Epithelial cell of proximal tubule (primary cell): ENCODE measurements at regions not wholly inside any gene's neighbourhood (a gene's known extent, or its start where the extent isn't known, plus 50 kb on each side); places are given as distances from the start of the nearest gene placed in this dataset.
"Not testable (repeated sequence)": the region's sequence is repeated elsewhere in the genome, so short reads cannot be mapped to it uniquely, and the experiment has no call there.

ENCODE experiments used
- DNase-seq: peaks from one replicate; pipeline ENCODE4 v3.0.0-alpha.2; 2011; ENCODE audit warnings: low read depth
- H3K4me3 ChIP-seq: 2 replicates; pipeline ENCODE4 v1.5.1; 2011; ENCODE audit warnings: low read depth, mild to moderate bottlenecking, low read length
- TF ChIP-seq, protein P1 (sequence below): conservative IDR thresholded peaks from 2 replicates; pipeline ENCODE4 v1.5.1; 2012; ENCODE audit warnings: low read depth, mild to moderate bottlenecking, low read length

DNA sequence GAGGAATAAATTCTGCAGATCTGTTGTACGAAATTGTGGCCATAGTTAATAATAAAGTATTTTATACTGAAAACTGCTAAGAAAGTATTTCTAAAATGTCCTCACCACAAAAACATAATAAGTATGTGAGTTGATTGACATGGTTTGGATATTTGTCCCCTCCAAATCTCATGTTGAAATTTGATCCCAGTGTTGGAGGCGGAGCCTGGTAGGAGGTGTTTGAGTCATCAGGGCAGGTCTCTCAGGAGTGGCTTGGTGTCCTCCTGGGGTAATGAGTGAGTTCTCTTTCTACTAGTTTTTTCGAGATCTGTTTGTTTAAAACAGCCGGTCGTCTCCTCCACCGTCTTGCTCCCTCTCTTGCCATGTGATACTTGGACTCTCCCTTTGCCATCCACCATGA is 424.1 kb upstream of the KCNMB2 start:
- no peak for DNase-seq
- TF ChIP-seq, protein P1, sequence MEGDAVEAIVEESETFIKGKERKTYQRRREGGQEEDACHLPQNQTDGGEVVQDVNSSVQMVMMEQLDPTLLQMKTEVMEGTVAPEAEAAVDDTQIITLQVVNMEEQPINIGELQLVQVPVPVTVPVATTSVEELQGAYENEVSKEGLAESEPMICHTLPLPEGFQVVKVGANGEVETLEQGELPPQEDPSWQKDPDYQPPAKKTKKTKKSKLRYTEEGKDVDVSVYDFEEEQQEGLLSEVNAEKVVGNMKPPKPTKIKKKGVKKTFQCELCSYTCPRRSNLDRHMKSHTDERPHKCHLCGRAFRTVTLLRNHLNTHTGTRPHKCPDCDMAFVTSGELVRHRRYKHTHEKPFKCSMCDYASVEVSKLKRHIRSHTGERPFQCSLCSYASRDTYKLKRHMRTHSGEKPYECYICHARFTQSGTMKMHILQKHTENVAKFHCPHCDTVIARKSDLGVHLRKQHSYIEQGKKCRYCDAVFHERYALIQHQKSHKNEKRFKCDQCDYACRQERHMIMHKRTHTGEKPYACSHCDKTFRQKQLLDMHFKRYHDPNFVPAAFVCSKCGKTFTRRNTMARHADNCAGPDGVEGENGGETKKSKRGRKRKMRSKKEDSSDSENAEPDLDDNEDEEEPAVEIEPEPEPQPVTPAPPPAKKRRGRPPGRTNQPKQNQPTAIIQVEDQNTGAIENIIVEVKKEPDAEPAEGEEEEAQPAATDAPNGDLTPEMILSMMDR, result no peak
- H3K4me3 ChIP-seq, result no peak overlapping the region

DNA sequence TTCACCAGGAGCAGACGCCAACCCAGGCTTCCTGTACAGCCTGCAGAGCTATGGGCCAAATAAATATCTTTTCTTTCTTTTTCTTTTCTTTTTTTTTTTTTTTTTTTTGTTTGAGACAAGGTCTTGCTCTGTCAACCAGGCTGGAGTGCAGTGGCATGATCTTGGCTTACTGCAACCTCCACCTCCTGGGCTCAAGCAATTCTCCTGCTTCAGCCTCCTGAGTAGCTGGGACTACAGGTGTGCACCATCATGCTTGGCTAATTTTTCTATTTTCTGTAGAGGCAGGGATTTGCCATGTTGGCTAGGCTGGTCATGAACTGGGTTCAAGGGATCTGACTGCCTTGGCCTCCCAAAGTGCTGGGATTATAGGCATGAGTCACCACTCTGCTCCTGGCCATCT is 423.7 kb upstream of the KCNMB2 start:
- not testable (repeated sequence) for DNase-seq, H3K4me3 ChIP-seq

DNA sequence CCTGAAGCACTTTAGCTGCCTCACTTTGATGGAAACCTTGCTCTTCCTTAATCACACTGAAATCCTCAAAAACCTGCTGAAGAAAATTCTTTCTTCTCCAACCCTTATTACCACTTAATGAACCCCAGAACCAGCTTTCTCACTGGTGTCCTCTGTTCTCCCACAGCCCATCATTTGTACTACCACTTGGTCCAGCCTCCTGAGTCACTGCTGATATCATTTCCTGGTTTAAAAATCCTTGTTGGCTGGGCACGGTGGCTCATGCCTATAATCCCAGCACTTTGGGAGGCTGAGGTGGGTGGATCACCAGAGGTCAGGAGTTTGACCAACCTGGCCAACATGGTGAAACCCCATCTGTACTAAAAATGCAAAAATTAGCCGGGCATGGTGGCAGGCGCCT is 418.6 kb upstream of the KCNMB2 start:
- DNase-seq, result no peak
- TF ChIP-seq, protein P1, result no peak
- H3K4me3 ChIP-seq, result no peak overlapping the region

DNA sequence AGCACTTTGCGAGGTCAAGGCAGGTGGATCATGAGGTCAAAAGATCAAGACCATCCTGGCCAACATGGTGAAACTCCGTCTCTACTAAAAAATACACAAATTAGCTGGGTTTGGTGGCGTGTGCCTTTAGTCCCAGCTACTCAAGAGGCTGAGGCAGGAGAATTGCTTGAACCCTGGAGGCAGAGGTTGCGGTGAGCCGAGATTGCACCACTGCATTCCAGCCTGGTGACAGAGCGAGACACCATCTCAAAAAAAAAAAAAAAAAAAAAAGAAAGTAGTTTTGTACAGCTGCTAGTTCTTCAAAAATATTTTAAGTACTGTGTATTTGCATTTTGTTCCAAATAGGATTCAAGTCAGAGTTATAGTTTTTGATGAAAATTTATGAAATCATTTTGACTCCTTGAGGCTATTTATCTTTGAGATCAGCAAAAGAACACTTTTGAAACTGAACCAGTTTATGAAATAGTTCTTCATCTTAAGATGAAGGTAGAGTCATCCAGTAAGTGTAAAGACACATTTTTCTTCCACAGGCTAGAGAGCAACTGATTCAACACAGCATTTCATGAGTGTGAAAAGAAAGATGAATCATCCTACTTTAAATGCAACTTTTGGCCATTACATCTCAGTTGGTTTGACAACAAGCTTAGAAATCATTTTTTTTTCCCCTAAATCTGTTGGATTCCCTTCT is 416.5 kb upstream of the KCNMB2 start:
- DNase-seq, result peak; percentile 67
- not testable (repeated sequence) for H3K4me3 ChIP-seq

DNA sequence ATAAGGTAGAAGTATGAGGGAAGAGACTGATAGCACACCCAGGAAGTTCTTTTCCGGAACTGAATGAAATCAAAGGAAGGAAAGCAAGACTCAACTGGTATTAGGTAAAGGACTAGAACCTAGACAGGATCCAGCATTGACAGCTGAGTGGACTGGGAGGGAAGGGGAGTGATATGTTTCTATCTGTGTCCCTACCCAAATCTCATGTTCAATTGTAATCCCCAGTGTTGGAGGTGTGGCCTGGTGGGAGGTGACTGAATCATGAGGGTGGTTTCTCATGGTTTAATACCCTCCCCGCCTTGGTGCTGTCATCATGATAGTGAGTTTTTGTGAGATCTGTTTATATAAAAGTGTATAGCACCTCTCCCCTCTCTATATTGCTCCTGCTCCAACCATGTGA is 415.9 kb upstream of the KCNMB2 start:
- H3K4me3 ChIP-seq, result no peak overlapping the region
- no peak for DNase-seq
- TF ChIP-seq, protein P1, result no peak

DNA sequence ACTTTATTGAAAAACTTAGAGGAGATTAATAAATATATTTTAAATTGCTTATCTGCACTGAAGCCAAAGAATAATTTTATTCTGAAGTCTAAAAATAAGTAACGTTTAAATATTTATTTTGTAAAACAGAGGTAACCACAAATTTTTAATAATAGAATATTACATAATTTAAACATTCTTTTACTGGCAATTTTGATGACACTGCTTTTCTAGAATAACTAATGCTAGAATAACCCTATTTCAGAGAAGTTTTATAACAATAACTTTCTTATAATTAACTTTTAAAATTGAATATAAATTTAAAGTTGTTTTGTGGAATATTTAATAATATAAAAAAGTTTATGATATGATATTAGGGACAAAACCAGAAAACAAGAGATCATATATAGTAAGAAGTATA is 409.6 kb upstream of the KCNMB2 start:
- no peak for DNase-seq
- no peak overlapping the region for H3K4me3 ChIP-seq

DNA sequence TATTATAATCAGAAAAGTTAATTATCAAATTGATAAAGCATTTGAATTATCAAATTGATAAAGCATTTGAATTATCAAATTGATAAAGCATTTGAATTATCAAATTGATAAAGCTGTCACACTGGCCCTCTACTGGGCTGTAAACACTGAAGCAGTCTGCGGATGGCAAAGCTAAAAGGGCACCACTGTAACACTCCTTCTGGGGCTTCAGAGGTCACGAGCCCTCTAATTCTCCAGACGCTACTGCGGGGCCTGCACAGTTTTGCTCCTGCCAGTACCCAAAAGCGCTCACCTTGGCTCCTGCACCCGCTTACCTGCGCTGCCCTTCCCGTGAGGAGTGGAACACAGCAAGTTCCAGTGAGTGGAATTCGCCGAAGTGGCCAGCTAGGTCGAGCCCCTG is 409.0 kb upstream of the KCNMB2 start:
- no peak overlapping the region for H3K4me3 ChIP-seq
- DNase-seq, result no peak
- TF ChIP-seq, protein P1, result peak; percentile 5

More for the DNA sequence above, 409.6 kb upstream of the KCNMB2 start:
- TF ChIP-seq, protein P1, result no peak

DNA sequence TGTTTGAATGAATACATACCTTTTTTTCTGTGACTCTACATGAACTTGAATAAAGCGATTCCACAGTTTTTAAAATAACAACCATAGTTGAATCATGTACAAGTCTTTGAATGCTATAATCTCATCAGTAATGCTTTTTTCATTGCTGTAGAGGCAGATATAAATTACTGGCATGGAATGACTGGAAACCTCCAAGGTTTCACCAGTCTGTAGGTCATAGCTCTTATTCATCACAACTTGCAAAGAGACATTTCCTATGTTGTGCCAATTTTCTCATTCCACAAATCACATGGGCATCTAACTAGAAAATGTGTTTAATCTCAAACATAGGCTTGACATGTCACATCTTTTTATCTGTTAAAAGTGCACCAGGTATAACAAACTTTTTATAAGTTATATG is 407.1 kb upstream of the KCNMB2 start:
- no peak for DNase-seq
- TF ChIP-seq, protein P1, result no peak
- H3K4me3 ChIP-seq, result no peak overlapping the region
